GM12878 (cell line): ENCODE measurements at regions not wholly inside any gene's neighbourhood (a gene's known extent, or its start where the extent isn't known, plus 50 kb on each side); places are given as distances from the start of the nearest gene placed in this dataset.

Experiments used
- ATAC-seq: fragments of 200-7000 bp; cut with Tn5 transposase; 3 replicates; pipeline ENCODE4 v1.9.1; 2020; ENCODE audit warnings: mild to moderate bottlenecking, moderate library complexity
- BruUV-seq: library from RNA; stranded (reverse); fragments of 400-500 nt; replicated peaks from 2 replicates; lab custom pipeline; 2021; lab: Mats Ljungman, UMichigan
- CTCF ChIA-PET: fragments of 300-600 bp; sonication (Branson Sonifier 250); formaldehyde crosslinking; extraction: SDS; loops from one replicate; lab custom pipeline; 2021; ENCODE audit warnings: inconsistent platforms; lab: Yijun Ruan, JAX
- POLR2A ChIA-PET: fragments of 350-600 bp; formaldehyde crosslinking; extraction: SDS; loops from one replicate; lab custom pipeline; 2021; ENCODE audit warnings: inconsistent platforms; lab: Charles Lee
- RAD21 ChIA-PET: fragments of 300-600 bp; sonication (Branson Sonifier 250); formaldehyde crosslinking; loops from one replicate; lab custom pipeline; 2023; ENCODE audit warnings: antibody characterized with exemption; ENCODE audit not compliant: unreplicated experiment; lab: Charles Lee
- SMC1A ChIA-PET: fragments of 300-600 bp; sonication (Branson Sonifier 250); formaldehyde crosslinking; loops from one replicate; lab custom pipeline; 2023; ENCODE audit not compliant: unreplicated experiment, uncharacterized antibody; lab: Charles Lee
- DNase-seq: peaks from one replicate; pipeline ENCODE4 v3.0.0-alpha.2; 2011; ENCODE audit warnings: low read depth, low spot score
- FAIRE-seq: peaks from 3 replicates; lab custom pipeline; 2011; peaks lifted over from hg19 to GRCh38; lab: Jason Lieb, UNC
- H2AFZ ChIP-seq: 2 replicates; pipeline ENCODE4 v1.6.0; 2011; ENCODE audit warnings: low read depth, low read length, control low read depth; ENCODE audit not compliant: control insufficient read depth
- H3K27ac ChIP-seq: 2 replicates; pipeline ENCODE4 v1.5.1; 2011; ENCODE audit warnings: control low read depth; ENCODE audit not compliant: control insufficient read depth, insufficient read depth
- H3K27me3 ChIP-seq, 2 experiments: replicated peaks in 1 of 2; 2 replicates each; pipeline versions ENCODE4 v1.6.0 to v1.6.1; 2011; ENCODE audit warnings: low read length in 1 of 2; ENCODE audit not compliant: control insufficient read depth in 2 of 2, insufficient read depth in 2 of 2
- H3K36me3 ChIP-seq, 2 experiments: 2 replicates each; pipeline ENCODE4 v1.5.1; 2011; ENCODE audit warnings: low read length in 1 of 2; ENCODE audit not compliant: control insufficient read depth in 2 of 2, insufficient read depth in 2 of 2
- H3K4me1 ChIP-seq: 2 replicates; pipeline ENCODE4 v1.6.1; 2011; ENCODE audit warnings: mild to moderate bottlenecking, low read length, moderate library complexity, mixed read lengths; ENCODE audit not compliant: control insufficient read depth, insufficient read depth
- H3K4me2 ChIP-seq: 2 replicates; pipeline ENCODE4 v1.6.0; 2011; ENCODE audit warnings: control low read depth; ENCODE audit not compliant: control insufficient read depth, insufficient read depth
- H3K4me3 ChIP-seq: fragments of 200-600 bp; sonication (generic); 2 replicates; pipeline ENCODE4 v1.5.1; 2016
- H3K79me2 ChIP-seq: 2 replicates; pipeline ENCODE4 v1.6.0; 2011; ENCODE audit warnings: low read length; ENCODE audit not compliant: control insufficient read depth, insufficient read depth
- H3K9ac ChIP-seq: 2 replicates; pipeline ENCODE4 v1.8.0; 2011; ENCODE audit warnings: low read length, control low read depth, mixed read lengths; ENCODE audit not compliant: control insufficient read depth, insufficient read depth
- H3K9me3 ChIP-seq: replicated peaks from 3 replicates; pipeline ENCODE4 v1.5.1; 2011; ENCODE audit warnings: mild to moderate bottlenecking, low read length; ENCODE audit not compliant: control insufficient read depth, insufficient read depth
- H4K20me1 ChIP-seq: 2 replicates; pipeline ENCODE4 v1.6.0; 2011; ENCODE audit not compliant: control insufficient read depth, insufficient read depth
- ATF3 ChIP-seq: IDR thresholded peaks from 2 replicates; pipeline ENCODE4 v1.6.1; 2011; ENCODE audit warnings: low read depth, mild to moderate bottlenecking, low read length, moderate library complexity, borderline replicate concordance; ENCODE audit errors: extremely low read depth
- DPF2 ChIP-seq: fragments of 450-650 bp; IDR thresholded peaks from 2 replicates; pipeline ENCODE4 v1.6.1; 2017; ENCODE audit warnings: mild to moderate bottlenecking
- EP300 ChIP-seq, 2 experiments: fragments of 150-350 bp in 1 of 2; IDR thresholded peaks; 2 replicates each; pipeline ENCODE4 v1.6.1; 2011 to 2012; ENCODE audit warnings: low read depth in 2 of 2, low read length in 2 of 2, borderline replicate concordance in 1 of 2, improper control_type of control experiment in 1 of 2, inconsistent platforms in 1 of 2; ENCODE audit not compliant: control insufficient read depth in 1 of 2
- KAT2A ChIP-seq: conservative IDR thresholded peaks from 2 replicates; pipeline ENCODE4 v1.6.1; 2011; ENCODE audit warnings: low read depth, low read length; ENCODE audit not compliant: control insufficient read depth
- KLF5 ChIP-seq: fragments of 450-650 bp; IDR thresholded peaks from 2 replicates; pipeline ENCODE4 v1.6.1; 2014; ENCODE audit warnings: mild to moderate bottlenecking; ENCODE audit not compliant: partially characterized antibody
- NR2C2 ChIP-seq: IDR thresholded peaks from 2 replicates; pipeline ENCODE4 v1.6.1; 2011; ENCODE audit warnings: borderline replicate concordance, low read depth; ENCODE audit not compliant: control insufficient read depth, insufficient read length
- SMC3 ChIP-seq: IDR thresholded peaks from 2 replicates; pipeline ENCODE4 v1.6.1; 2011; ENCODE audit warnings: low read length, improper control_type of control experiment, borderline replicate concordance
- USF2 ChIP-seq: IDR thresholded peaks from 2 replicates; pipeline ENCODE4 v1.6.1; 2011; ENCODE audit warnings: low read depth, low read length, improper control_type of control experiment, borderline replicate concordance
- ZNF274 ChIP-seq: IDR thresholded peaks from one replicate; pipeline ENCODE4 v1.8.0; 2011; ENCODE audit not compliant: insufficient read length, insufficient read depth
- WGBS: methylation state at CpG from one replicate; pipeline ENCODE4 v1.1.6; 2016; ENCODE audit warnings: low lambda C conversion rate; ENCODE audit not compliant: insufficient replicate concordance, insufficient coverage; ENCODE audit errors: missing lambda C conversion rate; 5-methylcytosine and 5-hydroxymethylcytosine counted together
- in situ Hi-C: fragments of 300-500 bp; cut with MboI; formaldehyde crosslinking; loops from 9 replicates; pipeline ENCODE4 v1.14.3; 2018; ENCODE audit warnings: mixed read lengths
- intact Hi-C: fragments of 100-400 bp; cut with micrococcal nuclease; formaldehyde crosslinking; loops from one replicate; pipeline ENCODE4 v1.14.2; 2022; ENCODE audit not compliant: unreplicated experiment

- ChIA-PET CTCF (no interaction called here), RAD21 (no interaction called here), SMC1A (no interaction called here), POLR2A (no interaction called here)
- BruUV-seq: no TSS peak
- Histone ChIP-seq H3K4me2 (no peak overlapping the region), H3K9ac (no peak overlapping the region), H3K4me3 (no peak overlapping the region), H4K20me1 (no peaks in the 10 kb centered on the region), H3K36me3 (no peaks in the 10 kb centered on the region; a peak in 1 of 4 replicates), H3K27ac (no peak overlapping the region), H3K27me3 (no peaks in the 10 kb centered on the region), H3K9me3 (no peaks in the 10 kb centered on the region), H2AFZ (no peak overlapping the region), H3K79me2 (no peaks in the 10 kb centered on the region), H3K4me1 (no peaks in the 10 kb centered on the region)
- in situ Hi-C loops (no loop called here), intact Hi-C loops (no loop called here)
- TF ChIP-seq USF2 (no peak), SMC3 (no peak), DPF2 (no peak), ZNF274 (no peak), NR2C2 (no peak), KLF5 (no peak), ATF3 (no peak), KAT2A (no peak), EP300 (IDR thresholded peaks at IDR 0.05; ENCODE audit: borderline replicate concordance in 1 of 2, control insufficient read depth in 1 of 2, low read depth in 2 of 2, low read length in 2 of 2) (no peak)
- DNase-seq (no peak), FAIRE-seq (no peak), ATAC-seq (no peak)
- WGBS: 25% methylated on average over 13 of the region's 13 CpGs
These were observed 118.1 kb downstream of the GLRX3 start for GRCh38 chr10:130254243-130254642.
